ENCODE measurements at regions not wholly inside any gene's neighbourhood (a gene's known extent, or its start where the extent isn't known, plus 50 kb on each side); places are given as distances from the start of the nearest gene placed in this dataset.

- no peak for TF ChIP-seq CTCF (IDR thresholded peaks at IDR 0.05)
- no peak for TF ChIP-seq POLR2A (IDR thresholded peaks at IDR 0.05)
- DNase-seq (ENCODE audit: low spot score in 2 of 2), result no peak
- intact Hi-C loops (cut with DNase I; ENCODE audit: low total_unique reads), result no loop called here
- WGBS, 2 donors, result 54 to 58% methylated on average over 3 of the region's 3 CpGs
- H3K4me3 ChIP-seq (ENCODE audit: low read depth, poor library complexity, severe bottlenecking), result no peak overlapping the region
These were observed 315.1 kb upstream of the MME start for GRCh38 chr3:154764856-154765640.

GRCh38 chr3:154762486-154762885 is 317.6 kb upstream of the MME start:
- TF ChIP-seq POLR2A (IDR thresholded peaks at IDR 0.05), result no peak
- TF ChIP-seq CTCF (IDR thresholded peaks at IDR 0.05), result no peak
- intact Hi-C loops (cut with DNase I; ENCODE audit: low total_unique reads), result no loop called here
- WGBS, 2 donors, result 94% methylated on average over 3 of the region's 3 CpGs
- no peak for DNase-seq (ENCODE audit: low spot score in 2 of 2)
- H3K4me3 ChIP-seq (ENCODE audit: low read depth, poor library complexity, severe bottlenecking), result no peak overlapping the region

GRCh38 chr3:154759966-154760365 is 320.2 kb upstream of the MME start:
- 86 to 87% methylated on average over 3 of the region's 3 CpGs for WGBS, 2 donors
- TF ChIP-seq CTCF (IDR thresholded peaks at IDR 0.05) (no peak), POLR2A (IDR thresholded peaks at IDR 0.05) (no peak)
- intact Hi-C loops (cut with DNase I; ENCODE audit: low total_unique reads), result no loop called here
- no peak for DNase-seq (ENCODE audit: low spot score in 2 of 2)
- no peak overlapping the region for H3K4me3 ChIP-seq (ENCODE audit: low read depth, poor library complexity, severe bottlenecking)

GRCh38 chr3:154758109-154758868 is 321.8 kb upstream of the MME start:
- intact Hi-C loops (cut with DNase I; ENCODE audit: low total_unique reads), result no loop called here
- TF ChIP-seq CTCF (IDR thresholded peaks at IDR 0.05) (no peak), POLR2A (IDR thresholded peaks at IDR 0.05) (no peak)
- WGBS, 2 donors, result 17% methylated on average over 5 of the region's 5 CpGs
- no peak for DNase-seq (ENCODE audit: low spot score in 2 of 2)
- no peak overlapping the region for H3K4me3 ChIP-seq (ENCODE audit: low read depth, poor library complexity, severe bottlenecking)

- DNase-seq (ENCODE audit: low spot score in 2 of 2), result no peak
- no peak for TF ChIP-seq POLR2A (IDR thresholded peaks at IDR 0.05)
- TF ChIP-seq CTCF (IDR thresholded peaks at IDR 0.05), result no peak
- 83 to 86% methylated on average over 1 of the region's 1 CpG for WGBS, 2 donors
- H3K4me3 ChIP-seq (ENCODE audit: low read depth, poor library complexity, severe bottlenecking), result no peak overlapping the region
- intact Hi-C loops (cut with DNase I; ENCODE audit: low total_unique reads), result no loop called here
These were observed 323.1 kb upstream of the GPR149 start for GRCh38 chr3:154753101-154753500.

Measured in lower leg skin (tissue), 4 donors.